HG03280 (cell line): ENCODE measurements at regions not wholly inside any gene's neighbourhood (a gene's known extent, or its start where the extent isn't known, plus 50 kb on each side); places are given as distances from the start of the nearest gene placed in this dataset.

Experiments
- ATAC-seq: cut with Tn5 transposase; IDR thresholded peaks from one replicate; pipeline ENCODE4 v1.9.1; 2021; ENCODE audit warnings: mild to moderate bottlenecking, moderate library complexity; ENCODE audit not compliant: unreplicated experiment

DNA sequence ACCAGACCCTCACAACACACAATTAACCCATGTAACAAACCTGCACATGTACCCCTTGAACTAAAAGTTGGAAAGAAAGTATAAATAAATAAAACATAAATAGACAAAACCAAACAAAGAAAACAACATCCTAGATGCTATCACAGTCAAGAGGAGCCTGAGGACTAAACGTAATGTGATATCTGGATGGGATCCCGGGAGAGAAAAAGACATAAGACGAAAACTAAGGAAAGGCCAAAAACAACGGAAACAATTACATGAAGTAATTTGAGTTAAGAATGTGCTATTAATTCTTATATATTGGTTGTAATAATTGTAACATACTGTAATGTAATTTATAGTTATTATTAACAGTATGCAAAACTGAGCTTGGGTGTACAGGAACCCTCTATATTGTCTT lies 793.9 kb downstream of the SEMA5A start:
- ATAC-seq, result no peak

DNA sequence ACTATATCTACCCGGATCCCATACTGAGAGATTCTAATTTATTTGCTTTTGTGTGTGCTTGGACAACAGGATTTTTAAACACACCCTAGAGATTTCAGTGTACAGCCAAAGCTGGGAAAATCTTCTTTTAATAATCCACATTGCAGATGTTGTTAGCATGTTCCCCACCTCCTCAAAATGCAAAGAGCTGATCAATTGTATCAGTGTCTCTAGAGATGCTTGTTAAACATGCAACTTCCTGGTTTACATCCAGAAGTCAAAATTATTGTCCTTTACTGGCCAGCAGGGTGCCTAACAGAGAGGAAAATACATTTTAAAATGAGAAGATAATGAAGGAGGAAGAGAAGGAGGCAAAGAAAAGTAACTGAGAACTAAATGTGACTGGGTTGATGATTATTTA lies 793.3 kb downstream of the SEMA5A start:
- no peak for ATAC-seq

DNA sequence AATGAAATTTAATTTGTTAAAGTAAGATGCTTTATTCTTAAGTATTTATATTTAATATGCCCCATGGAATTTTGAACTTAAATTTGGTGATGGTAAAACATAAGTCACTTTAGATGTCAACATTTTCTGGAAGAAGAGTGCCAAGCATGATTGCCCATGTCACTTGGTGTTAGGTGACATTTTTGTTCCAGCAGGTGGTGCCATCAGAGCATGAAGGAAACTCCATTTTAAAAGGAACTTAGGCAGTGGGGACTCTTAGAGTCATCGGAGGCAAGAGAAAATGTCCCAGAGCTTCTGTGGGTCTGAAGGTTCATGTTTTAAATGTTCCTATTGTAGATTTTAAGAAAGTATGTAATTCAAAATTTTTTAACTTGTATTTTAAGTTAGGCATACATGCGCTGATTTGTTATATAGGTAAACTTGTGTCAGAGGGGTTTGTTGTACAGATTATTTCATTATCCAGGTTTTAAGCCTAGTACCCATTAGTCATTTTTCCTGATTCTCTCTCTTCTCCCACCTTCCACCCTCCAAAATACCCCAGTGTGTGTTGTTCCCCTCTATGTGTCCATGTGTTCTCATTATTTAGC lies 789.3 kb downstream of the SEMA5A start:
- ATAC-seq, result no peak

DNA sequence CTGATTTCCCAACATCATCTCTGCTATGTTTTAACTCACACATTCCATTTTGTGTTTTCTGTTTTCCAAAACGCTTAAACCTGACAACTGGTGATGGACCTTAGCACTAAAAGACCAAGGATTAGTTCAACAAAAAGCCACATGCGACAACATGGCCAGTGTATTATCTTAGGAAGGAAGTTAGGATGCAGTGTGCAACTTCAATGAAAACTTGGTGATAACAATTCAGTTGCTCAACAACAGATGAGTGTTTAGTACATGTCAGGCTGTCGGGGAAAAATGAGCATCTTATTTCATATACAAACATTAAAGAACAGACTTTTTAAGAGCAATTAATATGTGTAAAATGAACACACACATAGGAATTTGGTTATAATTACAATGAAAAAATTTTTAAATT lies 780.0 kb downstream of the SEMA5A start:
- no peak for ATAC-seq

DNA sequence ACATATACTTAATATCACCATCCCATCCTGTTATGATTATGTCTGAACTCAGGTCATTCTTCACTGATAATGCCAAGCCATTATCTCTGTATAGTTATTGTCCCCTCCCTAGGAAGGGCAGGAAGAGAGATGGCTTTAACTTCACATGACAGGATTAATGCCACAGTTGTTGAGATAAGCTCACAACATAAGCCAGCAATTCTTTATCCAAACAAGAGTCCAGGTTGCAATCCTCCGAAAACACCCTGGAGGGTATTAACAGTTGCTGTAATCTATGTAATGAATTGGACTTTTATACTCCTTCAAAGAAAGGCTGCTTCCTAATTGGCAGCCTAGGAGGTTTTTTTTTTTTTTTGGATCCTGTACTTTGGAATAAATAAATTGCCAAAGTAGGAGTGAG lies 779.4 kb downstream of the SEMA5A start:
- no peak for ATAC-seq

DNA sequence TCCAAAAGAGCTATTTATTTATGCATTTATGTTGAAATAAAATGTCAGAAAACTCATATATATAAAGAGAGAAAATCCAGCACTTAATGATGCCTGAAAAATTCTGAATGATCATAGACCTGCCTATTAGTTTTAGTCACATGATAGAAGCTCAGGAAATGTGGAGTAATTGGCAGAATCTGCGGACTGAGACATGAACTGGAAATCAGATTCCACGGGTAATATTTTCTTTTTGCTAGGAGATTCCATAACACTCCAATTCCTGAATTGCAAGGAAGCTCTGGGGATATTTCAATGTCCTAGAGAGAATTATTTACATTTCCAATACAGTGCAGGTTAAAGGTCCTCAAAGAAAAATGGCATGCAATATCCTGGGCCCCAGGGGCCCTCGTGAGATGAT lies 778.8 kb downstream of the SEMA5A start:
- ATAC-seq, result no peak

DNA sequence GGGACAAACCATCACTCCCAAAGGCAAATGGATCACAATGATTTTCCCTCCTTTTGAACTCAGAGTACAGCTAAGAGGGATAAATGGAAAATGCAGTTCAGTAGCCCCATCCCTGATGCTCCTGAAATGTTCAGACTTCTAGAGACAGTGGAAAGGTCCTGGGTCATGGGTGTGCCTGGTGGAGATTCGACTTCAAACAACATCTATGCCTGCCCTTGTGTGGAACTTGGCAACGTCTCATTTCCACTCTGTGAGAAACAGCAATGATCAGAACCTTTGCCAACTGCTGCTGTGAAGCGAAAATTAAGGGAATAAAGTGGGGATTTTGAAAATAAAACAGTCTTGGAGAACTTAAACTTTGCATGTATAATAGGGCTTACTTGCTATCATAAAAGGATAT lies 778.1 kb downstream of the SEMA5A start:
- no peak for ATAC-seq

DNA sequence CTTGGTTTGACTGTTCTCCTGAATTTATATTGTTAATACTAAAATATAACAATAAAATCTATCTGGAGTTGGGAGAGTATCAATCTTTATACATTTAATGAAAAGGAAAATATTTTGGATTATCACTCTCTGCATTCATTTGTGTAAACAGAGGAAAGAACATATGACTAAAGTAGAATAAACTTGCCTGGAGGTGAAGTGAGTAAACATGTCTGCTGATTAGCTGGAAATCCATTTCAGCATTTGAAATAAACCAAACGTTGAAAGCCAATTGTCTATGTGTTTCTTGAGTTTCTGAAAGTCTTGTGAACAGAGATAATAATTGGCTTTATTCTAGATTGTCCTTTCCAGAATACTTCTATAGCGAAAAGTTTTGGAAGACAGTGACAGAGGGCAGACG lies 776.2 kb downstream of the SEMA5A start:
- no peak for ATAC-seq

DNA sequence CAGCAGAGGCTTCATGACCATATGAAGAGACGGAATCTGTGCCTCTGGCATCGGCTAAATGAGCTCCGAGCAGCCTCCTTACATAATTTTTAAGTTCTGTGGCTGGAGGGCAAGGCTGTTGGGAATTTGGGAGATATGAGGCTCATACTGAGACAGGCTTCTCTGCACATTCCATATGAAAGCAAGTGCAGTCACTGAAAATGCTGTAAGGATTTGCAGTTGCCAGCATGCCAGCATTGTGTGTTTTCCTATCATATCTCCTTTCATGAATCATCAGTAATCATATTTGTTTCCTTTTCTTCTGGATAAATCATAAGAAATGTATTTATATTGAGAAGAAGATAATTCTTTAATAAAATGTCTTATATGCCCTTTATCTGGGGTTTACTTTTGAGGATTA lies 775.4 kb downstream of the SEMA5A start:
- no peak for ATAC-seq

DNA sequence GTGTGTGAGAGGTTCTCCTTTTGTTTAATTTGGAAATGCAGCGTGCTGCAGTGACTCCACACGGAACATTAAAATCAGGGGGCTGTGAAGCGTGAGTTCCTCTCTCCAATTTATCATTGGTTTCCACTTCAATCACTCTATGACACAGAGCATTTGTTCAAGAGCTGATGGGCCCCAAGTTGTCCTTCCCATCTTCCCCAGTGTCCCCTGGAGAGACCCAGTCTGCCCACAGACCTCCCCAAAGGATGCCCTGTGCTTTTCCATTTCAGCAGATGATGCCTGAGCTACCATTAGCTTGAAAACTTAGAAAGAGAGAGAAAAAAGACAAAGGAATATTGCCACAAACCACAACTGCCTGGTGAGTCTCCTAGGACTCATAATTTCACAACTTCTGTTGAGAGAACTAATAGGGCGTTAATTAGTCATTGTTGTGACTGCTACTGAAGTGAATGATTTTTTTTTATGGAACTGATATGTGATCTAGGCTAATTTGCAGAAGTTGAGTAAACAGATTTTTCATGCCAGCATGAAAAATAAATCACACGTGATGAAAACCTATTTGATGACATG lies 772.7 kb downstream of the SEMA5A start:
- no peak for ATAC-seq

DNA sequence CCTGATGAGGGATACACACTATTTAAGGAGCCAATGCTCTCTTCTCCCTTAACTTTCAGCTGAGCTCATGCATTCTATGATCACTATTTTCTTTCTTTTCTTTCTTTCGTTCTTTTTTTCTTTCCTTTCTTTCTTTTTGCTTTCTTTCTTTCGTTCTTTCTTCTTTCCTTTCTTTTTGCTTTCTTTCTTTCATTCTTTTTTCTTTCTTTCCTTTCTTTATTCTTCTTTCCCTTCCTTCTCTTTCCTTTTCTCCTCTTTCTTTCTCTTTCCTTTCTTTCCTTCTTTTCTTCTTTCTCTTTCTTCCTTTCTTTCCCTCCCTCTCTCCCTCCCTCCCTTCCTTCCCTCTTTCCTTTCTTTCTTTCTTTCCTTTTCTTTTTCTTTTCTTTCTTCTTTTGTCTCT lies 761.2 kb downstream of the SEMA5A start:
- ATAC-seq, result no peak

DNA sequence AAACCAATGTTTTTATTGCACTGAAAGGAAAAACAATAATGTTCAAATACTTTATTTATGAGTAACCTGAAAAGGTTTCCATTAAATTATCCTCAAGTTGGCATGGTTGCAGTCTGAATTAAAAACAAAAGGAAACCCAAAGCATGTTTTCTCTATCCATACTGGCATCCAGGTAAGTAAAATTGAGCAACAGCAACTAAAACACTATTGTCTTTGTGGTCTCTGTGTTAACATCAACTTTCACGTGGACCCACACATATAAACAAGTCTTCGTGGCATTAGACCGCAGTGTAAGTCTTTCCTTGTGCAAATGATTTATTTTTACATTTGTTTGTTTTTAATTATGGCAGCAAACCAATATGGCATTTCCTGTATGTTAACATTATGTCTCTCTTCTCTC lies 757.6 kb downstream of the SEMA5A start:
- no peak for ATAC-seq

DNA sequence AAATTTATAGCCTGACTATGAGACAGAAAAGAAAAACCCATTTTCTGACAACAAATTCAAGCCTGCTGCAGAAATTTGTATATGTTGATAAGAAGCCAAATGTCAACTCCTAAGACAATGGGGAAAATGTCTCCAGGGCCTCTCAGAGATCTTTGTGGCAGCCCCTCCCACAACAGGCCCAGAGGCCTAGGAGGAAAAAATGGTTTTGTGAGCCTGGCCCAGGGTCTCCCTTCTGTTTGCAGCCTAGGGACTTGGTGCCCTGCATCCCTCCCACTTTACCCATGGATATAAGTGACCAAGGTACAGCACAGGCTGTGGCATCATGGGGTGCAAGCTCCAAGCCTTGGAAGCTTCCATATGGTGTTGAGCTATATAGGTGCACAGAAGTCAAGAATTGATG lies 740.2 kb downstream of the SEMA5A start:
- no peak for ATAC-seq

DNA sequence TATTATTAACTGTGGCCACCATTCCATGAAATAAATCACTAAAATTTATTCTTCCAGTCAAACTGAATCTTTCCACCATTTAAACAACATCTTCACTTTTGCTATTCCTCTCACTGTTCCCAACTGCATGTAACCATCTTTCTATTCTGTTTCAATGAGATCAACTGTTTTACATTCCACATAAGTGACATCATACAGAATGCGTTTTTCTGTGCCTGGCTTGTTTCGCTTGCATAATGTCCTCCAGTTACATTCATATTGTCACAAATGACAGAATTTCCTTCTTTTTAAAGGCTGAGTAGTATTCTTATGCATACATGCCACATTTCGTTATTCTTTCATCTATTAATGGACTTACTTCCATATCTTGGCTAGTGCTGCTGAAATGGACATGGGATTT lies 738.2 kb downstream of the SEMA5A start:
- ATAC-seq, result no peak

DNA sequence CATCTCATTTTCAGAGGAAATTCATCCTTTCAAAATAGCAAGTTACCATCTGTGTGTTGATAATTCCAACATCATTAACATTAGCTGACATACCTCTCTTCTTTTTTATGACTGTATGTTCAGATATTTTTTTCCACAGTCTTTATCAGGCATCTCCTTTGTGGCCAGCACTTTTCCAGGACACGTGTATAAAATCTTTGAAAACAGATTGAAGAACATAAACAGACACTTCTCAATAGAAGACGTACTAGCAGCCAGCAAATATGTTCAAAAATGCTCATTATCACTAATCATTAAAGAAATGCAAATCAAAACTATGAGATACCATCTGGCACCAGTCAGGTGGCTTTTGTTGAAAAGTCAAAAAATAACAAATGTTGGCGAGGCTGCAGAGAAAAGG lies 734.3 kb downstream of the SEMA5A start:
- no peak for ATAC-seq

DNA sequence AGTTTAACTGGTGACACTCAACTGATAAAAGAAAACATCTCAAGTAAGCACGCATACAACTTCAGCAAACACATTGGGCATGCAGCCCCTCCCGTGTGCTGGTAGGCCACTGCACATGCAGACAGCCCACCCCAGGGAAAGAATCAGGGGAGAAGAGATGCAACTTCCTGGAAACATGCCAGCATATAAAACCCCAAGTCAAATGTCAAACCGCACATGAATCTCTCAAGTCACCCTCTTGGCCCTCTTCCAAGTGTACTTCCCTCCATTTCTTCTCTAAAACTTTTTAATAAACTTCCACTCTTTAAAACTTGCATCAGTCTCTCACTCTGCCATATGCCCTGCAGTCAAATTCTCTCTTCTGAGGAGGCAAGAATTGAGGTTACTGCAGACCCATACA lies 732.7 kb downstream of the SEMA5A start:
- ATAC-seq, result no peak

DNA sequence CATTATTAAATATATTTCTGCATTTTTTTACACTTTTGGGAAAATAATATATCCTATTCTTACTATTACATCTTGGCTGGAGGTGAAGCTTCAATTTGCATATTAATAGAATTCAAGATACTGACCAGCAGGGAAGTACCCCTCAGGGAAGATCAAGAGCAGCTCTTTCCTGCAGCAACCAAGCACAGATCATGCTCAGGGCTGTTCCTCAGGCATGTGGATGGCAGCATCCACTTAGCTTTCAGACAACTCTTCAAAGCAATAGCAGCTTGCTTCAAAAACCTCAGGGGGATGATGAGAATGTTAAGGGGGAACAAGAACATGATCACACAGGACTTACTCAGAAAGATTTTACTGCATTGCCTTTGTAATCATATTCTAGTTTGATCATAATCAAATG lies 731.8 kb downstream of the SEMA5A start:
- ATAC-seq, result no peak

DNA sequence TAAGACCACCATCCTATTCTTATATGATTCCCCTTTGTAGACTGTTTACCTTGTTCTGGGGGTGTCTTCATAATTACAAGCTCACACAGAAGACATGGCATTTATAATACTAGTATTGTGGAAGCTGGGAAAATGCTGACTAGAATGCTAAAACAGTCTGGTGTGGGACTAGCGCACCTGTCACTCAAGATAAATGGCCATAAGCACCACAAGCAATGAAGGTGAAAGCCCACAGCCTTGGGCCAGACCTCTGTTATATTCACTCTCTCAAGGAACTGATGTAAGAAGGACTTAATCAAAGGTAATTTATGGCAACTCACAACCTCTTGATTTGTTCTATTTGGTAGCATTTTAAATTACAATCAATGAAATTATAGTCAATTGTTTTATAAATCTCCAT lies 721.5 kb downstream of the SEMA5A start:
- ATAC-seq, result no peak

DNA sequence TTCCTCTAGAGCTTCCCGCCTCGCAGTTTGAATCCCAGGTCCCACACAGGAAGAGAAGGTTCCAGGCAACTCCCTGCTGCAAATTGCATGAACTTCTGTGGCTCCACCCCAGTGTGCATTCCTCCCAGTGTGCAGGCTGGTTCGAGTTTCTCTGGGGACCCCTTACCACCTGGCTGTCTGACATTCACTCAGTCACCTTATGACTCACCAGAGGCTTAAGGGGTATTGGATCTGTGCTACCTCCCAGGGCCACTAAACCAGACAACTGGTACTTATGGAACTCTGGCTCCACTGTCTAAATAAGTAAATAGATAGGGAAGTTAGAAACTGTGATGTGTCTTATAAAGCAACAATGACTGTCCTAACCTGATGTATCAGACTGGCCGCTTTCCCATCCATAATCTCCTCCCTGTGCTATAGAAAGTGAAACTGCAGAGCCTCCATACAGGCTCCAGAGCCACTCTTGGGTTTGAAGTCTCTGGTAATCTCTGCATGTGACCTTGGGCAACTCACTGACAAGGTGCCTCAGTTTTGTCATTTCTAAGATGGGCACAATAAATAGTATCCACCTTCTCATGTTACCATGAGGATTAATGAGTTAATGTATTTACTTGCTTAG lies 720.6 kb downstream of the SEMA5A start:
- no peak for ATAC-seq

DNA sequence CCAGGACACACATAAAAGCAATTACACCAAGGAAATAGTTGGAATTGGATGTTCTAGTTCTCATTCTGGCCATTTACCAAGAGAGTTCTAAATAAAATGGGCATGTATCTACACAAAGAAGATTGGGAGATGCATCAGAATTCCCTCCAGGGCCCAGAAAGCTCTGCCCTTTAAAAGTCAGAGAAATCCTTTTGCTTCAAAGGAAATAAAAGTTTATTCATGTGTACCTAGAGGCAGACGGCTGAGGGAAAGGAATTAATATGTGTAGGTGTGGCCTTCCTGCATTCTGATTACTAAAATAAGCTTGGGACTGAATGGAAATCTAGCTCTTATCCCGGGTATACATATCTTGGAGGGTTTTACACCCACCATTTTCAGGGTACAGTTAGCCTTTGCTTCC lies 719.4 kb downstream of the SEMA5A start:
- ATAC-seq, result no peak

DNA sequence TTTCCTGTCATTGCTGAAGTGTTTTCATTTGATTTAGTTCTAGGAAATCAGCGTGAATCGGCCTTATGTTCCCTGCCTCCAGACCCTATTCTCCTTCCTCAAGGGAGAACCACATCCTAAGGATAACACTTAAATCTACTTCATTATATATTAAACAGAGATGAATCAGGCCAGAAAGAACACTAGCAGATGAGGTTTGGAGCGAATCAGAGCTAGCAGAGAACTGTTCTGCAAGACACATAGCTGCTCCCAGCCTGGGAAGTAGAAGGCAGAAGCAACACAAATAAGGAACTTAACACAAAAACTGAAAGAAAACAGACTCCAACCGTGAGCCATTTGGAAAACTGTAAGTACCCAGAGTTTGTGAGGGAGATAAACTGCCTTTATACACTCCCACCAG lies 718.2 kb downstream of the SEMA5A start:
- ATAC-seq, result no peak

DNA sequence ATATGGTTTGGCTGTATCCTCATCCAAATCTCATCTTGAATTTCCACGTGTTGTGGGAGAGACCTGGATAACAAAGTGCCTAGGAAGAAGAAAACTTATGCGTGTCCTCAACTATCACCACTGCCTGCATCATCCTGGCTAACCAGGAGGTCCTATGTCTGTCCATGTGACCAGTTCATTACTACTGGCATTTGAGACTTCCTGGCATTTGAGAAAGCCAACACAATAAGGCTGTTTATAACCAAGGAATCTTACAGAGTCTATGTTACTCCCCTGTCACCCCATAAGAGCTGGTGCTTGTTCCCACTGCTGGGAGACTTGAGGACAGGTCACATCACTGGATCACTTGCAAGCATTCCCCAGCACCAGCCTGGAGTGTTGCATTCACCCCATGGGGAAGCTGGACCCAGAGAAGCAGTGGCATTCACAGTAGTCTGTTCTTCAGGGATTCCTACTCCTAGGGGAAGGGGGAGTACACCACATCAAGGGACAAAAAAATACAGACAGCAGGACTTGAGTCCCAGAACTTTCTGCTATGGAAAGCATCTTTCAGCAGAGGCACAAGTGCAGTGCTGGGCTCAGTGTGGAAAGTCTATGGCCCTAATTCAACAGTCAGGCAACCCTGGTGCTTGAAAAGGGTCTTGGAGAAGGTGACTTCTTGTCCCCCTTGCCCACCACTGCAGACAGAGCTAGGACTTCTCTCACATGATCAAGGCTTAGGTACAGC lies 717.1 kb downstream of the SEMA5A start:
- no peak for ATAC-seq
